IMR-90 (cell line): ENCODE measurements at regions not wholly inside any gene's neighbourhood (a gene's known extent, or its start where the extent isn't known, plus 50 kb on each side); places are given as distances from the start of the nearest gene placed in this dataset.

Experiments
- ATAC-seq: fragments of 200-7000 bp; cut with Tn5 transposase; 2 replicates; pipeline ENCODE4 v1.9.1; 2020; ENCODE audit warnings: low read depth, mild to moderate bottlenecking, moderate library complexity
- BruUV-seq: library from RNA; stranded (reverse); fragments of 400-500 nt; replicated peaks from 2 replicates; lab custom pipeline; 2021; lab: Mats Ljungman, UMichigan
- CTCF ChIA-PET: fragments of 300-600 bp; formaldehyde crosslinking; extraction: SDS; loops from one replicate; lab custom pipeline; 2021; ENCODE audit warnings: antibody characterized with exemption; lab: Yijun Ruan, JAX
- POLR2A ChIA-PET: fragments of 300-600 bp; sonication (Branson Sonifier 250); formaldehyde crosslinking; loops from one replicate; lab custom pipeline; 2022; ENCODE audit warnings: antibody characterized with exemption; ENCODE audit not compliant: unreplicated experiment; lab: Charles Lee
- DNase-seq: peaks from one replicate; pipeline ENCODE4 v3.0.0; 2013
- H2AFZ ChIP-seq: replicated peaks from 2 replicates; pipeline ENCODE3; 2013; ENCODE audit warnings: low read length, mild to moderate bottlenecking; ENCODE audit not compliant: poor library complexity
- H2AK5ac ChIP-seq: 2 replicates; pipeline ENCODE4 v1.6.1; 2013; ENCODE audit warnings: low read depth, low read length, inconsistent platforms
- H2AK9ac ChIP-seq: replicated peaks from 2 replicates; pipeline ENCODE3; 2013; ENCODE audit warnings: mild to moderate bottlenecking, low read depth, low read length, moderate library complexity; ENCODE audit not compliant: poor library complexity
- H2BK120ac ChIP-seq: 2 replicates; pipeline ENCODE4 v1.6.1; 2013; ENCODE audit warnings: low read depth, low read length, inconsistent platforms
- H2BK15ac ChIP-seq: 3 replicates; pipeline ENCODE4 v1.6.1; 2013; ENCODE audit warnings: low read depth, low read length, inconsistent platforms
- H2BK20ac ChIP-seq: 2 replicates; pipeline ENCODE4 v1.6.1; 2013; ENCODE audit warnings: low read depth, mild to moderate bottlenecking, inconsistent platforms, low read length, moderate library complexity
- H2BK5ac ChIP-seq: 2 replicates; pipeline ENCODE4 v1.6.1; 2013; ENCODE audit warnings: mild to moderate bottlenecking, low read depth, low read length, inconsistent platforms; ENCODE audit not compliant: poor library complexity, severe bottlenecking
- H3K14ac ChIP-seq: replicated peaks from 2 replicates; pipeline ENCODE4 v1.6.1; 2013; ENCODE audit warnings: low read depth, low read length, inconsistent platforms
- H3K18ac ChIP-seq: 2 replicates; pipeline ENCODE4 v1.6.1; 2013; ENCODE audit warnings: low read depth, low read length, control low read depth
- H3K23ac ChIP-seq: 2 replicates; pipeline ENCODE4 v1.6.1; 2013; ENCODE audit warnings: low read depth, low read length, inconsistent platforms
- H3K27ac ChIP-seq: 2 replicates; pipeline ENCODE4 v1.5.1; 2013; ENCODE audit warnings: mild to moderate bottlenecking, control low read depth, low read length; ENCODE audit not compliant: insufficient read depth
- H3K27me3 ChIP-seq: 2 replicates; pipeline ENCODE4 v1.6.1; 2013; ENCODE audit warnings: low read length; ENCODE audit not compliant: control insufficient read depth, insufficient read depth
- H3K36me3 ChIP-seq: 2 replicates; pipeline ENCODE4 v1.6.1; 2013; ENCODE audit warnings: low read length, mixed read lengths; ENCODE audit not compliant: control insufficient read depth, insufficient read depth
- H3K4ac ChIP-seq: 2 replicates; pipeline ENCODE4 v1.6.1; 2013; ENCODE audit warnings: low read depth, low read length, inconsistent platforms
- H3K4me1 ChIP-seq: 2 replicates; pipeline ENCODE4 v1.6.1; 2013; ENCODE audit warnings: low read length, mixed read lengths; ENCODE audit not compliant: control insufficient read depth, insufficient read depth
- H3K4me2 ChIP-seq: 2 replicates; pipeline ENCODE4 v1.6.1; 2013; ENCODE audit warnings: low read depth, mild to moderate bottlenecking, control low read depth, low read length, moderate library complexity
- H3K4me3 ChIP-seq: 2 replicates; pipeline ENCODE4 v1.5.1; 2013; ENCODE audit warnings: low read depth, mild to moderate bottlenecking, control low read depth, low read length, moderate library complexity; ENCODE audit not compliant: insufficient read depth
- H3K56ac ChIP-seq: 2 replicates; pipeline ENCODE4 v1.6.1; 2013; ENCODE audit warnings: low read length, inconsistent platforms; ENCODE audit not compliant: insufficient read depth; ENCODE audit errors: extremely low read depth
- H3K79me1 ChIP-seq, 2 experiments: 2 replicates each; pipeline ENCODE4 v1.6.1; 2013; ENCODE audit warnings: low read length in 2 of 2, inconsistent platforms in 1 of 2, low read depth in 1 of 2
- H3K9ac ChIP-seq: 2 replicates; pipeline ENCODE4 v1.6.1; 2013; ENCODE audit warnings: low read depth, low read length, control low read depth
- H3K9me1 ChIP-seq: 2 replicates; pipeline ENCODE4 v1.6.1; 2013; ENCODE audit warnings: low read length, inconsistent platforms; ENCODE audit not compliant: insufficient read depth
- H3K9me3 ChIP-seq: 2 replicates; pipeline ENCODE4 v1.6.1; 2013; ENCODE audit warnings: low read length; ENCODE audit not compliant: control insufficient read depth, insufficient read depth
- H4K20me1 ChIP-seq: 2 replicates; pipeline ENCODE4 v1.6.1; 2013; ENCODE audit warnings: low read length, inconsistent platforms; ENCODE audit not compliant: insufficient read depth
- H4K5ac ChIP-seq: 2 replicates; pipeline ENCODE4 v1.6.1; 2013; ENCODE audit warnings: mild to moderate bottlenecking, low read depth, low read length, control low read depth
- H4K8ac ChIP-seq, 2 experiments: 2 replicates each; pipeline ENCODE4 v1.6.1; 2013; ENCODE audit warnings: low read depth in 2 of 2, low read length in 2 of 2, control low read depth in 1 of 2, inconsistent platforms in 1 of 2
- H4K91ac ChIP-seq: 2 replicates; pipeline ENCODE4 v1.6.1; 2013; ENCODE audit warnings: low read depth, low read length, inconsistent platforms; ENCODE audit not compliant: insufficient read depth
- ELK1 ChIP-seq: fragments of 150-350 bp; IDR thresholded peaks from 2 replicates; pipeline ENCODE4 v1.6.1; 2016; ENCODE audit warnings: low read depth, mild to moderate bottlenecking, low read length, moderate library complexity, borderline replicate concordance
- NFE2L2 ChIP-seq: fragments of 150-350 bp; IDR thresholded peaks from 2 replicates; pipeline ENCODE4 v1.6.1; 2016; ENCODE audit warnings: low read depth, mild to moderate bottlenecking, low read length
- RFX5 ChIP-seq: IDR thresholded peaks from 2 replicates; pipeline ENCODE4 v1.8.0; 2012; ENCODE audit warnings: low read depth, mild to moderate bottlenecking, low read length, moderate library complexity
- WGBS, 2 experiments: methylation state at CpG; one replicate each; pipeline versions ENCODE4 v1.1.5 to v1.1.7; 2013; ENCODE audit warnings: missing lambda C conversion rate in 2 of 2; ENCODE audit not compliant: insufficient read length in 1 of 2; ENCODE audit errors: extremely low coverage in 2 of 2; 5-methylcytosine and 5-hydroxymethylcytosine counted together
- dilution Hi-C: fragments of 300-500 bp; cut with HindIII; formaldehyde crosslinking; loops from one replicate; pipeline ENCODE4 v1.14.3; 2018; ENCODE audit warnings: low sequenced_read_pairs; ENCODE audit not compliant: unreplicated experiment
- in situ Hi-C: fragments of 300-500 bp; cut with MboI; formaldehyde crosslinking; loops from 3 replicates; pipeline ENCODE4 v1.14.3; 2019; ENCODE audit warnings: low sequenced_read_pairs, inconsistent platforms, mixed read lengths
- intact Hi-C: fragments of 100-400 bp; cut with micrococcal nuclease; formaldehyde crosslinking; loops from 2 replicates; pipeline ENCODE4 v1.10.0; 2022

GRCh38 chr7:22900784-22901183, 78.1 kb upstream of the TOMM7 start:
- H2AFZ ChIP-seq: no peak overlapping the region
- H3K79me1 ChIP-seq: no peaks in the 10 kb centered on the region
- no peak overlapping the region for H3K56ac ChIP-seq
- 0 out of 2 replicates have a peak, but pooled peaks cover 2% of the 10 kb centered on the region for H3K4me1 ChIP-seq
- ATAC-seq (no peak), DNase-seq (no peak)
- no peak overlapping the region for H4K8ac ChIP-seq
- no peak overlapping the region for H2AK5ac ChIP-seq
- H3K9ac ChIP-seq: no peak overlapping the region
- no peak overlapping the region for H3K27ac ChIP-seq
- BruUV-seq: no TSS peak
- H3K9me3 ChIP-seq: no peaks in the 10 kb centered on the region
- H3K4ac ChIP-seq: no peak overlapping the region
- no peak overlapping the region for H2BK20ac ChIP-seq
- H2AK9ac ChIP-seq: no peak overlapping the region
- H3K27me3 ChIP-seq: no peaks in the 10 kb centered on the region
- no peak overlapping the region for H3K18ac ChIP-seq
- no peak for TF ChIP-seq ELK1
- no peak for TF ChIP-seq RFX5
- no peak for TF ChIP-seq NFE2L2
- in situ Hi-C loops: no loop called here
- dilution Hi-C loops: no loop called here
- H3K4me3 ChIP-seq: no peak overlapping the region
- intact Hi-C loops: no loop called here
- H4K91ac ChIP-seq: no peak overlapping the region
- H2BK120ac ChIP-seq: no peak overlapping the region
- no CpG with 5 or more reads among the region's 2 CpGs for WGBS, 2 experiments
- ChIA-PET POLR2A (no interaction called here), CTCF (no interaction called here)
- no peak overlapping the region for H2BK5ac ChIP-seq
- H3K4me2 ChIP-seq: no peak overlapping the region
- H3K36me3 ChIP-seq: no peaks in the 10 kb centered on the region
- no peak overlapping the region for H3K23ac ChIP-seq
- H4K5ac ChIP-seq: no peak overlapping the region
- no peak overlapping the region for H2BK15ac ChIP-seq
- H4K20me1 ChIP-seq: no peaks in the 10 kb centered on the region
- H3K14ac ChIP-seq: no peak overlapping the region
- 0 out of 2 replicates have a peak, but pooled peaks cover 3% of the 10 kb centered on the region for H3K9me1 ChIP-seq
